Activated CD8-positive, alpha-beta memory T cell treated with anti-CD3 and anti-CD28 coated beads for 24 hours (primary cell): ENCODE measurements at regions not wholly inside any gene's neighbourhood (a gene's known extent, or its start where the extent isn't known, plus 50 kb on each side); places are given as distances from the start of the nearest gene placed in this dataset.
"Not testable (repeated sequence)": the region's sequence is repeated elsewhere in the genome, so short reads cannot be mapped to it uniquely, and the experiment has no call there.

Source experiments
- DNase-seq: peaks from one replicate; pipeline ENCODE4 v3.0.0-alpha.2; 2020

- no peak for DNase-seq
Observed at GRCh38 chr5:138702166-138703077, 50.8 kb upstream of the CTNNA1 start.

- no peak for DNase-seq
Observed at GRCh38 chr5:138701678-138702077, 51.5 kb upstream of the CTNNA1 start.

- DNase-seq: no peak
Observed at GRCh38 chr5:138700581-138701362, 52.5 kb upstream of the CTNNA1 start.

- no peak for DNase-seq
Observed at GRCh38 chr5:138699482-138699881, 53.7 kb upstream of the CTNNA1 start.

DNA sequence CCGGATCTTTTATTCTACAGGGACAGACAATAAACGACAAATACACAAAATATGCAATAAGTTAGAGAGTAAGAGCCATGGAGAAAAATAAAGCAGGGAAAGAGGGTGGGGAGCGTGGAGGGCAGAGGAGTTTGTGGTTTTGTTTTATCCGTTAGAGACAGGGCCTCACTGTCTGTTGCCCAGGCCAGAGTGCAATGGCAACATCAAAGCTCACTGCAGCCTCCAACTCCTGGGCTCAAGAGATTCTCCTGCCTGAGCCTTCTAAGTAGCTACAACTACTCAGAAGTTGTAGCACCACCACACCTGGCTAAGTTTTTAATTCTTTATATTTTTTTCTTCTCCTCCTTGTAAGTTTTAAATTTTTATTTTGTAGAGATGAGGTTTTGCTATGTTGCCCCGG, 54.5 kb upstream of the CTNNA1 start:
- no peak for DNase-seq

- no peak for DNase-seq
Observed at GRCh38 chr5:138697720-138698360, 55.4 kb upstream of the CTNNA1 start.

DNA sequence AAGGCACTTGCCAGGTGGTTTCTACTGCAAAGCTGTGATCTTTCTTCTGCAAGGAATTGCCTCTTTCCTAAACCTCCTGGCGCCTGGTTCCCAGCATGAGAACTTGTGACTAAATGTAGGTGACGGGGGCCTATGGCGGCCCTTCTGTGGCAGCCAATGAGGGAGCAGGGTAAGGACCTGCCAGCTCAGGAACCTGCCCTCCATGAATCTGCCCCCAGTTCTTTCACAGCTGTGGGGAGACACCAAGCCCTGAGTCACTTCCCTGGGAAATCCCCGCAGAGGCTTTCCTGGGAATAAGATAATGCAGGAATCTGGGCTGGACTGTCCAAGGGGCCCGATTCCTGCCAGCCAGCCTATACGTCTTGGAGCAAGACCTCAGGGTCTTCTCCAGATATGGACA, 56.7 kb upstream of the CTNNA1 start:
- no peak for DNase-seq

DNA sequence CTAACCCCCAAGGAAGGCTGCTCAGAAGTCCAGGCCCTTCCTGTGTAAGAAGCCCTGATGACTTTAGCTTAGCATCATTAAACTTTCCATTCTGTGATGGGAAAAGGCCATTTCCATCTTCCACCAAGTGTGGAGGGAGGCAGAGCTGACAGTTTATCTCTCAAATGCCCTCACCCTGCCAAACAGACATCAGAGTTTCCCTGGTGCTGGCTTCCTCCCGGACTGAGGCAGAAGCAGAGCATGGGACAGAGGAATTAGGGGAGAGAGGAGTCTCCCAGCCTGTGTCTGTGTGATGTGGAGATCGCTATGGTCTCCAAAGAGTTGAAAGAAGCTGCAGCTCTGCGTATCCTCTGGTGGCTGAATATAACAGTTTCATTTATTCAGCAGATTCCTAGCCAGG, 57.4 kb upstream of the CTNNA1 start:
- no peak for DNase-seq

GRCh38 chr5:138694146-138694545, 59.1 kb upstream of the CTNNA1 start:
- DNase-seq: no peak

DNA sequence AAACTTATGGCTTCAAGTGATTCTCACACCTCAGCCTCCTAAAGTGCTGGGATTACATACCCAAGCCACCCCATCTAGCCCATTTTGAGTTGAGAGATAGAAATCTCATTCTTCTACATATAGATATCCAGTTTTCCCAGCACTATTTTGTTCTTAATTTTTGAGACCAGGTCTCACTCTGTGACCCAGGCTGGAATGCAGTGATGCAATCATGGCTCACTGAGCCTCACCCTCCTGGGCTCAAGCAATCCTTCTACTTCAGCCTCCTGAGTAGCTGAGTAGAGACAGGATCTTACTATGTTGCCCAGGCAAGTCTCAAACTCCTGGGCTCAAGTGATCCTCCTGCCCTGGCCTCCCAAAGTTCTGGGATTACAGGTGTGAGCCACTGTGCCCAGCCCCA, 60.9 kb upstream of the CTNNA1 start:
- DNase-seq: no peak

GRCh38 chr5:138686668-138687067, 66.6 kb upstream of the CTNNA1 start:
- DNase-seq: no peak

- no peak for DNase-seq
Observed at GRCh38 chr5:138685193-138685745, 68.0 kb upstream of the CTNNA1 start.

DNA sequence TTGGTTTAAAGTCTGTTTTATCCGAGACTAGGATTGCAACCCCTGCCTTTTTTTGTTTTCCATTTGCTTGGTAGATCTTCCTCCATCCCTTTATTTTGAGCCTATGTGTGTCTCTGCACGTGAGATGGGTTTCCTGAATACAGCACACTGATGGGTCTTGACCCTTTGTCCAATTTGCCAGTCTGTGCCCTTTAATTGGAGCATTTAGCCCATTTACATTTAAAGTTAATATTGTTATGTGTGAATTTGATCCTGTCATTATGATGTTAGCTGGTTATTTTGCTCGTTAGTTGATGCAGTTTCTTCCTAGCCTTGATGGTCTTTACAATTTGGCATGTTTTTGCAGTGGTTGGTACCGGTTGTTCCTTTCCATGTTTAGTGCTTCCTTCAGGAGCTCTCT, 70.8 kb upstream of the CTNNA1 start:
- DNase-seq: not testable (repeated sequence)

DNA sequence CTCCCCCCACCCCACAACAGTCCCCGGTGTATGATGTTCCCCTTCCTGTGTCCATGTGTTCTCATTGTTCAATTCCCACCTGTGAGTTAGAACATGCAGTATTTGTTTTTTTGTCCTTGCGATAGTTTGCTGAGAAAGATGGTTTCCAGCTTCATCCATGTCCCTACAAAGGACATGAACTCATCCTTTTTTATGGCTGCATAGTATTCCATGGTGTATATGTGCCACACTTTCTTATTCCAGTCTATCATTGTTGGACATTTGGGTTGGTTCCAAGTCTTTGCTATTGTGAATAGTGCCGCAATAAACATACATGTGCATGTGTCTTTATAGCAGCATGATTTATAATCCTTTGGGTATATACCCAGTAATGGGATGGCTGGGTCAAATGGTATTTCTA, 74.4 kb upstream of the CTNNA1 start:
- DNase-seq: not testable (repeated sequence)

GRCh38 chr5:138677782-138678181, 75.4 kb upstream of the CTNNA1 start:
- DNase-seq: no peak

DNA sequence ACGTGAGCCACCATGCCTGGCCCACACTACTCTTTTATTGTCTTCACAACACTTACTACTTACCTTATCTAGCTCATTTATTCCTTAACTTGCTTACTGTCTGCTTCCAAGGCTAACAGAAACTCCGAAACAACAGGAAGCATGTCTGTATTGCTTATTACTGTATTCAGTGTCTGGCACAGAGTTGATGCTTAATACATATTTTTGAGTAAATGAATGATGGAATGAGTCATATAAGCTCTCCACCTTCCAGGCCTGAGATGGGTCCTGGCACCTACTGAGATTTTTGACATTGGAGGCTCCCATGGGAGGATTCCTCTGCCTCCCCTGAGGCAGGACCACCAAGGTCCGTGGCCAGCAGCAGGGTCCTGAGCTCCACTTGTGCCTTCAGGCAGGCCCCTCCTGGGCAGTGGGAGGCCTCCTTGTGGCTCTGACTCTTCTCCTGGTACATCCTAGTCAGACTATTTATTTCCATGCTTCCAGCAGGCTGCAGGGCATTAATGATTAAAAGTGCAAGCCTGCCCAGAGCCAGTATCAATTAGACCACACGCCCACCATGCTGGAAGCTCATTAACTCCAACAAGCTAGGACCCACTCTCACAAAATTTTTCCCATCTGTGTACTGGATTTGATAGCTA, 76.5 kb upstream of the CTNNA1 start:
- peak; percentile 28 for DNase-seq

DNA sequence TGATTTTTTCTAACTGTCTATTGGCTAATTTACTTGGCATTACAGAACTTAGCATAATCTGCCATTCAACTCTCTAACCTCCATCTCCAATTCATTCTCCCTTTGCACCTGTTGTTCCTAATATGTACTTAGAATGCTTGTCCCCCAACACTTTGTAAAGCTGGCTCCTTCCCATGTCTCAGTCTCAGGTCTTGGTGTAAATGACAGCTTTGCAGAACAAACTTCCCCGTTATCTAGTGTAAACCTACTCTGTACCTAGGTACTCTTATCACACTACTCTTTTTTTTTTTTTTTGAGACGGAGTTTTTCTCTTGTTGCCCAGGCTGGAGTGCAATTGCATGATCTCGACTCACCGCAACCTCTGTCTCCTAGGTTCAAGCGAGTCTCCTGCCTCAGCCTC, 77.2 kb upstream of the CTNNA1 start:
- DNase-seq: no peak

GRCh38 chr5:138668451-138669380, 84.5 kb upstream of the CTNNA1 start:
- no peak for DNase-seq

GRCh38 chr5:138667782-138668331, 85.4 kb upstream of the CTNNA1 start:
- DNase-seq: not testable (repeated sequence)

- DNase-seq: peak; percentile 51
Observed at GRCh38 chr5:138666226-138666742, 86.9 kb upstream of the CTNNA1 start.

GRCh38 chr5:138665261-138665660, 88.0 kb upstream of the CTNNA1 start:
- DNase-seq: peak; percentile 49
